Gastrocnemius medialis (tissue), 4 donors: ENCODE measurements at regions not wholly inside any gene's neighbourhood (a gene's known extent, or its start where the extent isn't known, plus 50 kb on each side); places are given as distances from the start of the nearest gene placed in this dataset.

Experiments used
- POLR2A ChIP-seq, 2 donors: fragments of 450-650 bp; IDR thresholded peaks; one replicate each; pipeline ENCODE4 v1.6.1; 2017; ENCODE audit warnings: antibody characterized with exemption in 2 of 2, mild to moderate bottlenecking in 2 of 2, moderate library complexity in 2 of 2
- TF ChIP-seq, protein P1 (sequence below), 5 experiments: fragments of 450-650 bp in 3 of 5; fragments of 200-600 bp in 2 of 5; sonication (generic) in 2 of 5; IDR thresholded peaks in 4 of 5; conservative IDR thresholded peaks in 1 of 5; 1 replicate in 4 of 5; 2 replicates in 1 of 5; pipeline ENCODE4 v1.5.1; 2016 to 2019; ENCODE audit warnings: antibody characterized with exemption in 5 of 5, mild to moderate bottlenecking in 3 of 5, moderate library complexity in 3 of 5

DNA sequence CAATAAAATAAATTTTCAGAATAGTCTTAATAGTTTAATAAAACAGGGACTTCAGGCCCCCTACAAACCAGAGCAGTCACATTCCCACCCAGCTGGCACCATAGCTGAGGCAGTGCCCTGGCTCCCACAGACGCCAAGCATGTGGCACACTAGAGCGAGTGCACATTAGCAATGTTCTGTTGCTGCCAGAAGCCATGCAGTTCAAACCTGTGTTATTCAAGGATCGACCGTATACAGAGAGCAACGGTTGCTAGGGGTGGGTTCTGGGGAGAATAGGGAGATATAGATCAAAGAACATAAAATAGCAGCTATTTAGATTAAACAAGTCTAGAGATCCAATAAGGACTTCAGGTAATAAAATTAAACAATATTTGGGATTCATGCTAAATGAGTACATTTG, 419.3 kb upstream of the KLHL1 start:
- TF ChIP-seq, protein P1, sequence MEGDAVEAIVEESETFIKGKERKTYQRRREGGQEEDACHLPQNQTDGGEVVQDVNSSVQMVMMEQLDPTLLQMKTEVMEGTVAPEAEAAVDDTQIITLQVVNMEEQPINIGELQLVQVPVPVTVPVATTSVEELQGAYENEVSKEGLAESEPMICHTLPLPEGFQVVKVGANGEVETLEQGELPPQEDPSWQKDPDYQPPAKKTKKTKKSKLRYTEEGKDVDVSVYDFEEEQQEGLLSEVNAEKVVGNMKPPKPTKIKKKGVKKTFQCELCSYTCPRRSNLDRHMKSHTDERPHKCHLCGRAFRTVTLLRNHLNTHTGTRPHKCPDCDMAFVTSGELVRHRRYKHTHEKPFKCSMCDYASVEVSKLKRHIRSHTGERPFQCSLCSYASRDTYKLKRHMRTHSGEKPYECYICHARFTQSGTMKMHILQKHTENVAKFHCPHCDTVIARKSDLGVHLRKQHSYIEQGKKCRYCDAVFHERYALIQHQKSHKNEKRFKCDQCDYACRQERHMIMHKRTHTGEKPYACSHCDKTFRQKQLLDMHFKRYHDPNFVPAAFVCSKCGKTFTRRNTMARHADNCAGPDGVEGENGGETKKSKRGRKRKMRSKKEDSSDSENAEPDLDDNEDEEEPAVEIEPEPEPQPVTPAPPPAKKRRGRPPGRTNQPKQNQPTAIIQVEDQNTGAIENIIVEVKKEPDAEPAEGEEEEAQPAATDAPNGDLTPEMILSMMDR (IDR thresholded peaks at IDR 0.05 in 4 of 5, conservative IDR thresholded peaks at IDR 0.05 in 1 of 5) = no peak
- no peak for TF ChIP-seq POLR2A (IDR thresholded peaks at IDR 0.05)
